ENCODE measurements at regions not wholly inside any gene's neighbourhood (a gene's known extent, or its start where the extent isn't known, plus 50 kb on each side); places are given as distances from the start of the nearest gene placed in this dataset.

DNA sequence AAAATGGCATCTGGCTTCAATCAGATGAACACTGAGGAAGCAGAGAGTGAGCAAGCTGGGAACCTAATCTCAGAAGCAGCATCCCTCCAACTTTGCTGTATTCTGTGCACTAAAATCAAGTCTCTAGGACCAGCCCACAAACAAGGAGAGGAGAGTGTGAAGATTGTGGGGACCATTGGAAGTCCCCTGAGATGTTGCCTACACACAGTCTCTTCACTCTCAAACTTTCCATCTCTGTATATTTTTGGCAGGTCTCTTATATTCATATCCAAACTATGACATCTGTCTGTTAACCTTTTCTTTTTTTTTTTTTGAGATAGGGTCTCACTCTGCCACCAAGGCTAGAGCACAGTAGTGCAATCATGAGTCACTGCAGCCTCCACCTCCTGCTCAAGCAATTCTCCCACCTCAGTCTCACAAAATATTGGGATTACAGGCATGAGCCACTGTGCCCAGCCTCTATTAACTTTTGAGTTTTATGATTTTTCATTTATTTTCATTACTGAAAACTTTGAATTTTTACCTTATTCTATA is 1096.4 kb downstream of the TBC1D22A start:
- no peak overlapping the region for H3K4me3 ChIP-seq (ENCODE audit: low read length)
- TF ChIP-seq EZH2phosphoT487 (IDR thresholded peaks at IDR 0.05; ENCODE audit: borderline replicate concordance, low read length), result no peak
- TF ChIP-seq, protein P1, sequence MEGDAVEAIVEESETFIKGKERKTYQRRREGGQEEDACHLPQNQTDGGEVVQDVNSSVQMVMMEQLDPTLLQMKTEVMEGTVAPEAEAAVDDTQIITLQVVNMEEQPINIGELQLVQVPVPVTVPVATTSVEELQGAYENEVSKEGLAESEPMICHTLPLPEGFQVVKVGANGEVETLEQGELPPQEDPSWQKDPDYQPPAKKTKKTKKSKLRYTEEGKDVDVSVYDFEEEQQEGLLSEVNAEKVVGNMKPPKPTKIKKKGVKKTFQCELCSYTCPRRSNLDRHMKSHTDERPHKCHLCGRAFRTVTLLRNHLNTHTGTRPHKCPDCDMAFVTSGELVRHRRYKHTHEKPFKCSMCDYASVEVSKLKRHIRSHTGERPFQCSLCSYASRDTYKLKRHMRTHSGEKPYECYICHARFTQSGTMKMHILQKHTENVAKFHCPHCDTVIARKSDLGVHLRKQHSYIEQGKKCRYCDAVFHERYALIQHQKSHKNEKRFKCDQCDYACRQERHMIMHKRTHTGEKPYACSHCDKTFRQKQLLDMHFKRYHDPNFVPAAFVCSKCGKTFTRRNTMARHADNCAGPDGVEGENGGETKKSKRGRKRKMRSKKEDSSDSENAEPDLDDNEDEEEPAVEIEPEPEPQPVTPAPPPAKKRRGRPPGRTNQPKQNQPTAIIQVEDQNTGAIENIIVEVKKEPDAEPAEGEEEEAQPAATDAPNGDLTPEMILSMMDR (IDR thresholded peaks at IDR 0.05; ENCODE audit: low read depth, low read length, poor library complexity, severe bottlenecking), result no peak
- no peaks in the 10 kb centered on the region for H3K79me2 ChIP-seq (ENCODE audit: control insufficient read depth, low read length)
- no peaks in the 10 kb centered on the region for H3K36me3 ChIP-seq (ENCODE audit: control insufficient read depth, low read length)
- H3F3A ChIP-seq (ENCODE audit: control insufficient read depth, insufficient read depth), result no peaks in the 10 kb centered on the region
- peaks cover 7% of the 10 kb centered on the region for H3K4me1 ChIP-seq (ENCODE audit: control insufficient read depth, low read length)
- H3K9me3 ChIP-seq (ENCODE audit: control insufficient read depth, insufficient read depth, low read length), result no peaks in the 10 kb centered on the region
- no peaks in the 10 kb centered on the region for H4K20me1 ChIP-seq (ENCODE audit: control insufficient read depth, insufficient read depth, low read depth, low read length)
- H3K27ac ChIP-seq (ENCODE audit: low read depth, low read length), result no peak overlapping the region
- no peaks in the 10 kb centered on the region for H3K9me2 ChIP-seq (replicated peaks; ENCODE audit: control insufficient read depth, low read length)
- no peaks in the 10 kb centered on the region for H3K27me3 ChIP-seq (ENCODE audit: control insufficient read depth, low read length)
- no peak overlapping the region for H3K4me2 ChIP-seq (ENCODE audit: low read length)

DNA sequence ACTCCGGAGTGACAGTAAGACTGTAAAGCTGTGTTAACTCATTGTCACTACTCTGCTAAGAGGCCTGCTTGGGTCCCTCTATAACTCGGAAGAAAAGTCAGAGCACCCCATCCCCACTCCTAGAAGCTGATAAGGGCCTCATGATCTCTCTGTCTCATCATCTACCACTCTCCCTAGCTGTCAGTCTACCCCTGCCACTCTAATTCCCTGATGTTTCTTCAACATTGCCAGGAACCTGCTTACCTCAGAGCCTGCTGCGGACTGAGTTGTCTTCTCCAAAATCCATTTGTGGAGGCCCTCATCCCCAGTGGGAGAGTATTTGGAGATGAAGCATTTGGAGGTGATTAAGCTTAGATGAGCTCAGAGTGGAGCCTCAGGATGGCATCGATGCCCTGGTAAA is 1092.2 kb downstream of the TBC1D22A start:
- no peaks in the 10 kb centered on the region for H3K79me2 ChIP-seq (ENCODE audit: control insufficient read depth, low read length)
- H3K27me3 ChIP-seq (ENCODE audit: control insufficient read depth, low read length), result no peaks in the 10 kb centered on the region
- H4K20me1 ChIP-seq (ENCODE audit: control insufficient read depth, insufficient read depth, low read depth, low read length), result no peaks in the 10 kb centered on the region
- H3K9me3 ChIP-seq (ENCODE audit: control insufficient read depth, insufficient read depth, low read length), result no peaks in the 10 kb centered on the region
- TF ChIP-seq, protein P1 (IDR thresholded peaks at IDR 0.05; ENCODE audit: low read depth, low read length, poor library complexity, severe bottlenecking), result no peak
- TF ChIP-seq EZH2phosphoT487 (IDR thresholded peaks at IDR 0.05; ENCODE audit: borderline replicate concordance, low read length), result no peak
- H3K36me3 ChIP-seq (ENCODE audit: control insufficient read depth, low read length), result no peaks in the 10 kb centered on the region
- no peak overlapping the region for H3K4me2 ChIP-seq (ENCODE audit: low read length)
- peaks cover 12% of the 10 kb centered on the region for H3K4me1 ChIP-seq (ENCODE audit: control insufficient read depth, low read length)
- no peak overlapping the region for H3K4me3 ChIP-seq (ENCODE audit: low read length)
- no peak overlapping the region for H3K27ac ChIP-seq (ENCODE audit: low read depth, low read length)
- no peaks in the 10 kb centered on the region for H3F3A ChIP-seq (ENCODE audit: control insufficient read depth, insufficient read depth)
- H3K9me2 ChIP-seq (replicated peaks; ENCODE audit: control insufficient read depth, low read length), result no peaks in the 10 kb centered on the region

DNA sequence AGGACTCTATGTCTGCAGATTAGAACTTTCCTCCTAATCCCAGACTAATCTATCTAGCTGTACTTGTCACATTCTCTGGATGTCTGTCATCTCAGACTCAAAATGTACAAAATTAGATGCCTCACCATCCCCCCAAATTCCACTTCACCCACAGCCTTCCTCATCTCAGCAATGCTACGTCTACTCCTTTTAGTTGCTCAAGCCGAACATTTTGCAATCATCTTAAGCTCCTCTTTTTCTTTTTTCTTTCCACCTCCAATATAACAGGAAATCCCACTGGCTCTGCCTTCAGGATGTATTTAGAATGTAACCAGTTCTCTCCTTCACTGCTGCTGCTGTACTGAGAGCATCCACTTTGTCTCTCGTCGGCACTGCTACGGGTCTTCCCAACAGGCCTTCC is 1091.8 kb downstream of the TBC1D22A start:
- Histone ChIP-seq H3F3A (ENCODE audit: control insufficient read depth, insufficient read depth) (no peaks in the 10 kb centered on the region), H3K4me2 (ENCODE audit: low read length) (no peak overlapping the region), H3K27ac (ENCODE audit: low read depth, low read length) (no peak overlapping the region), H3K36me3 (ENCODE audit: control insufficient read depth, low read length) (no peaks in the 10 kb centered on the region), H3K4me3 (ENCODE audit: low read length) (no peak overlapping the region), H3K9me3 (ENCODE audit: control insufficient read depth, insufficient read depth, low read length) (no peaks in the 10 kb centered on the region), H4K20me1 (ENCODE audit: control insufficient read depth, insufficient read depth, low read depth, low read length) (no peaks in the 10 kb centered on the region), H3K27me3 (ENCODE audit: control insufficient read depth, low read length) (no peaks in the 10 kb centered on the region), H3K9me2 (replicated peaks; ENCODE audit: control insufficient read depth, low read length) (no peaks in the 10 kb centered on the region), H3K79me2 (ENCODE audit: control insufficient read depth, low read length) (no peaks in the 10 kb centered on the region), H3K4me1 (ENCODE audit: control insufficient read depth, low read length) (peaks cover 12% of the 10 kb centered on the region)
- TF ChIP-seq, protein P1 (IDR thresholded peaks at IDR 0.05; ENCODE audit: low read depth, low read length, poor library complexity, severe bottlenecking), result no peak
- no peak for TF ChIP-seq EZH2phosphoT487 (IDR thresholded peaks at IDR 0.05; ENCODE audit: borderline replicate concordance, low read length)
